SK-N-SH treated with all-trans-retinoic acid at 6 μM for 48 hours (cell line): ENCODE measurements at regions not wholly inside any gene's neighbourhood (a gene's known extent, or its start where the extent isn't known, plus 50 kb on each side); places are given as distances from the start of the nearest gene placed in this dataset.

ENCODE experiments used
- ATAC-seq: fragments of 200-7000 bp; cut with Tn5 transposase; 3 replicates; pipeline ENCODE4 v1.9.1; 2020; ENCODE audit warnings: mild to moderate bottlenecking, moderate library complexity
- ARNTL ChIP-seq: fragments of 450-650 bp; formaldehyde crosslinking; IDR thresholded peaks from 2 replicates; pipeline ENCODE4 v1.5.0; 2020; ENCODE audit warnings: low read depth, mild to moderate bottlenecking, moderate library complexity, borderline replicate concordance
- BACH2 ChIP-seq: fragments of 250-450 bp; sonication (Bioruptor Pico); IDR thresholded peaks from 2 replicates; pipeline ENCODE4 v1.9.0; 2021; ENCODE audit warnings: mild to moderate bottlenecking, borderline replicate concordance
- ESRRG ChIP-seq: fragments of 250-450 bp; sonication (Bioruptor Pico); IDR thresholded peaks from 2 replicates; pipeline ENCODE4 v1.6.1; 2021; ENCODE audit warnings: mild to moderate bottlenecking
- GLIS3 ChIP-seq: fragments of 250-450 bp; sonication (Bioruptor Pico); IDR thresholded peaks from 2 replicates; pipeline ENCODE4 v1.5.0; 2020; ENCODE audit warnings: mild to moderate bottlenecking, moderate library complexity
- ISL1 ChIP-seq: fragments of 250-450 bp; sonication (Bioruptor Pico); IDR thresholded peaks from 2 replicates; pipeline ENCODE4 v2.1.2; 2022; ENCODE audit warnings: mild to moderate bottlenecking, moderate library complexity
- OSR1 ChIP-seq: fragments of 250-450 bp; sonication (Bioruptor Pico); IDR thresholded peaks from 2 replicates; pipeline ENCODE4 v1.8.0; 2022; ENCODE audit warnings: moderate library complexity, mild to moderate bottlenecking, inconsistent platforms
- PPARA ChIP-seq: fragments of 250-450 bp; sonication (Bioruptor Pico); IDR thresholded peaks from 2 replicates; pipeline ENCODE4 v1.5.0; 2020; ENCODE audit warnings: mild to moderate bottlenecking, borderline replicate concordance
- RARB ChIP-seq: fragments of 250-450 bp; sonication (Bioruptor Pico); IDR thresholded peaks from 2 replicates; pipeline ENCODE4 v1.8.0; 2021; ENCODE audit warnings: mild to moderate bottlenecking, moderate library complexity
- SNAI2 ChIP-seq: fragments of 250-450 bp; sonication (Bioruptor Pico); IDR thresholded peaks from 2 replicates; pipeline ENCODE4 v1.5.0; 2020; ENCODE audit warnings: mild to moderate bottlenecking, moderate library complexity
- TCF4 ChIP-seq: fragments of 250-450 bp; sonication (Bioruptor Pico); IDR thresholded peaks from 2 replicates; pipeline ENCODE4 v1.8.0; 2021; ENCODE audit warnings: mild to moderate bottlenecking, moderate library complexity, borderline replicate concordance
- TOX ChIP-seq: fragments of 250-450 bp; sonication (Bioruptor Pico); IDR thresholded peaks from 2 replicates; pipeline ENCODE4 v1.8.0; 2021; ENCODE audit warnings: mild to moderate bottlenecking, moderate library complexity, borderline replicate concordance
- ZC3H10 ChIP-seq: fragments of 250-450 bp; sonication (Bioruptor Pico); IDR thresholded peaks from 2 replicates; pipeline ENCODE4 v1.5.1; 2021; ENCODE audit warnings: mild to moderate bottlenecking, moderate library complexity
- ZFP3 ChIP-seq: fragments of 250-450 bp; sonication (Bioruptor Pico); IDR thresholded peaks from 2 replicates; pipeline ENCODE4 v1.5.0; 2020; ENCODE audit warnings: mild to moderate bottlenecking, moderate library complexity
- ZFP30 ChIP-seq: fragments of 450-650 bp; formaldehyde crosslinking; IDR thresholded peaks from 2 replicates; pipeline ENCODE4 v1.5.0; 2022; ENCODE audit warnings: mild to moderate bottlenecking, moderate library complexity
- ZNF565 ChIP-seq: fragments of 450-650 bp; formaldehyde crosslinking; conservative IDR thresholded peaks from 2 replicates; pipeline ENCODE4 v1.5.0; 2020; ENCODE audit warnings: low read depth, mild to moderate bottlenecking, moderate library complexity
- ZNF70 ChIP-seq: fragments of 450-650 bp; formaldehyde crosslinking; IDR thresholded peaks from 2 replicates; pipeline ENCODE4 v1.5.0; 2020; ENCODE audit warnings: mild to moderate bottlenecking, moderate library complexity
- ZNF8 ChIP-seq: fragments of 450-650 bp; formaldehyde crosslinking; IDR thresholded peaks from 2 replicates; pipeline ENCODE4 v1.5.0; 2020; ENCODE audit warnings: mild to moderate bottlenecking, moderate library complexity
- TF ChIP-seq, protein P1 (sequence below): fragments of 250-450 bp; sonication (Bioruptor Pico); IDR thresholded peaks from 2 replicates; pipeline ENCODE4 v1.5.0; 2020; ENCODE audit warnings: mild to moderate bottlenecking, moderate library complexity
- TF ChIP-seq, protein P2 (sequence below): fragments of 250-450 bp; sonication (Bioruptor Pico); IDR thresholded peaks from 2 replicates; pipeline ENCODE4 v1.8.0; 2021; ENCODE audit warnings: low read depth, mild to moderate bottlenecking, moderate library complexity, borderline replicate concordance
- TF ChIP-seq, protein P3 (sequence below): fragments of 250-450 bp; sonication (Bioruptor Pico); IDR thresholded peaks from 2 replicates; pipeline ENCODE4 v1.5.1; 2021; ENCODE audit warnings: mild to moderate bottlenecking, moderate library complexity
- TF ChIP-seq, protein P4 (sequence below): fragments of 250-450 bp; sonication (Bioruptor Pico); IDR thresholded peaks from 2 replicates; pipeline ENCODE4 v1.8.0; 2020; ENCODE audit warnings: mild to moderate bottlenecking, moderate library complexity, borderline replicate concordance

DNA sequence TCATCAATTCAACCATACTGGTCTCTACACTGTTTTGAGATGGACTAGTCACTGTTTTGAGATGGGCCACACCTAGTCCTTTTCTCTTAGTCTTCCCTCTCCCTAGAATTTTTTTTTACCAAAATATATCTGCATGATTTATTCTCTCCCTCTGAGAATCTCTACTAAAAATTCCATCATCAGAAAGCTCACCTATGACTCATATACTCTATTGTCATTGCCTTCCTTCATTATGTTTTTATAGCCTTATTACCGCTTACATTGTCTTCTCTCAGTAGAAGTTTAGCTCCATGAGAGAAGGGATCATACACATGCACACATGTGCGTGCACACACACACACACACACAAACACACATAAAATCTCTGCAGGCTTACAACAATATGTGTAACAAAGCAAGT, 303.6 kb downstream of the PCDH10 start:
- no peak for TF ChIP-seq ZNF70
- no peak for TF ChIP-seq SNAI2 (CRISPR knock-in tag)
- no peak for TF ChIP-seq TOX (CRISPR knock-in tag)
- TF ChIP-seq BACH2 (CRISPR knock-in tag): no peak
- TF ChIP-seq, protein P1, sequence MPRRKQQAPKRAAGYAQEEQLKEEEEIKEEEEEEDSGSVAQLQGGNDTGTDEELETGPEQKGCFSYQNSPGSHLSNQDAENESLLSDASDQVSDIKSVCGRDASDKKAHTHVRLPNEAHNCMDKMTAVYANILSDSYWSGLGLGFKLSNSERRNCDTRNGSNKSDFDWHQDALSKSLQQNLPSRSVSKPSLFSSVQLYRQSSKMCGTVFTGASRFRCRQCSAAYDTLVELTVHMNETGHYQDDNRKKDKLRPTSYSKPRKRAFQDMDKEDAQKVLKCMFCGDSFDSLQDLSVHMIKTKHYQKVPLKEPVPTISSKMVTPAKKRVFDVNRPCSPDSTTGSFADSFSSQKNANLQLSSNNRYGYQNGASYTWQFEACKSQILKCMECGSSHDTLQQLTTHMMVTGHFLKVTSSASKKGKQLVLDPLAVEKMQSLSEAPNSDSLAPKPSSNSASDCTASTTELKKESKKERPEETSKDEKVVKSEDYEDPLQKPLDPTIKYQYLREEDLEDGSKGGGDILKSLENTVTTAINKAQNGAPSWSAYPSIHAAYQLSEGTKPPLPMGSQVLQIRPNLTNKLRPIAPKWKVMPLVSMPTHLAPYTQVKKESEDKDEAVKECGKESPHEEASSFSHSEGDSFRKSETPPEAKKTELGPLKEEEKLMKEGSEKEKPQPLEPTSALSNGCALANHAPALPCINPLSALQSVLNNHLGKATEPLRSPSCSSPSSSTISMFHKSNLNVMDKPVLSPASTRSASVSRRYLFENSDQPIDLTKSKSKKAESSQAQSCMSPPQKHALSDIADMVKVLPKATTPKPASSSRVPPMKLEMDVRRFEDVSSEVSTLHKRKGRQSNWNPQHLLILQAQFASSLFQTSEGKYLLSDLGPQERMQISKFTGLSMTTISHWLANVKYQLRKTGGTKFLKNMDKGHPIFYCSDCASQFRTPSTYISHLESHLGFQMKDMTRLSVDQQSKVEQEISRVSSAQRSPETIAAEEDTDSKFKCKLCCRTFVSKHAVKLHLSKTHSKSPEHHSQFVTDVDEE (CRISPR knock-in tag): no peak
- no peak for TF ChIP-seq GLIS3 (CRISPR knock-in tag)
- TF ChIP-seq ZNF8 (CRISPR knock-in tag): no peak
- TF ChIP-seq OSR1: no peak
- TF ChIP-seq, protein P2, sequence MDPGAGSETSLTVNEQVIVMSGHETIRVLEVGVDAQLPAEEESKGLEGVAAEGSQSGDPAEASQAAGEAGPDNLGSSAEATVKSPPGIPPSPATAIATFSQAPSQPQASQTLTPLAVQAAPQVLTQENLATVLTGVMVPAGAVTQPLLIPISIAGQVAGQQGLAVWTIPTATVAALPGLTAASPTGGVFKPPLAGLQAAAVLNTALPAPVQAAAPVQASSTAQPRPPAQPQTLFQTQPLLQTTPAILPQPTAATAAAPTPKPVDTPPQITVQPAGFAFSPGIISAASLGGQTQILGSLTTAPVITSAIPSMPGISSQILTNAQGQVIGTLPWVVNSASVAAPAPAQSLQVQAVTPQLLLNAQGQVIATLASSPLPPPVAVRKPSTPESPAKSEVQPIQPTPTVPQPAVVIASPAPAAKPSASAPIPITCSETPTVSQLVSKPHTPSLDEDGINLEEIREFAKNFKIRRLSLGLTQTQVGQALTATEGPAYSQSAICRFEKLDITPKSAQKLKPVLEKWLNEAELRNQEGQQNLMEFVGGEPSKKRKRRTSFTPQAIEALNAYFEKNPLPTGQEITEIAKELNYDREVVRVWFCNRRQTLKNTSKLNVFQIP: no peak
- TF ChIP-seq, protein P3, sequence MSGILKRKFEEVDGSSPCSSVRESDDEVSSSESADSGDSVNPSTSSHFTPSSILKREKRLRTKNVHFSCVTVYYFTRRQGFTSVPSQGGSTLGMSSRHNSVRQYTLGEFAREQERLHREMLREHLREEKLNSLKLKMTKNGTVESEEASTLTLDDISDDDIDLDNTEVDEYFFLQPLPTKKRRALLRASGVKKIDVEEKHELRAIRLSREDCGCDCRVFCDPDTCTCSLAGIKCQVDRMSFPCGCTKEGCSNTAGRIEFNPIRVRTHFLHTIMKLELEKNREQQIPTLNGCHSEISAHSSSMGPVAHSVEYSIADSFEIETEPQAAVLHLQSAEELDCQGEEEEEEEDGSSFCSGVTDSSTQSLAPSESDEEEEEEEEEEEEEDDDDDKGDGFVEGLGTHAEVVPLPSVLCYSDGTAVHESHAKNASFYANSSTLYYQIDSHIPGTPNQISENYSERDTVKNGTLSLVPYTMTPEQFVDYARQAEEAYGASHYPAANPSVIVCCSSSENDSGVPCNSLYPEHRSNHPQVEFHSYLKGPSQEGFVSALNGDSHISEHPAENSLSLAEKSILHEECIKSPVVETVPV: no peak
- TF ChIP-seq ISL1 (CRISPR knock-in tag): no peak
- TF ChIP-seq ZC3H10 (CRISPR knock-in tag): no peak
- no peak for TF ChIP-seq TCF4 (CRISPR knock-in tag)
- no peak for TF ChIP-seq ESRRG
- TF ChIP-seq, protein P4, sequence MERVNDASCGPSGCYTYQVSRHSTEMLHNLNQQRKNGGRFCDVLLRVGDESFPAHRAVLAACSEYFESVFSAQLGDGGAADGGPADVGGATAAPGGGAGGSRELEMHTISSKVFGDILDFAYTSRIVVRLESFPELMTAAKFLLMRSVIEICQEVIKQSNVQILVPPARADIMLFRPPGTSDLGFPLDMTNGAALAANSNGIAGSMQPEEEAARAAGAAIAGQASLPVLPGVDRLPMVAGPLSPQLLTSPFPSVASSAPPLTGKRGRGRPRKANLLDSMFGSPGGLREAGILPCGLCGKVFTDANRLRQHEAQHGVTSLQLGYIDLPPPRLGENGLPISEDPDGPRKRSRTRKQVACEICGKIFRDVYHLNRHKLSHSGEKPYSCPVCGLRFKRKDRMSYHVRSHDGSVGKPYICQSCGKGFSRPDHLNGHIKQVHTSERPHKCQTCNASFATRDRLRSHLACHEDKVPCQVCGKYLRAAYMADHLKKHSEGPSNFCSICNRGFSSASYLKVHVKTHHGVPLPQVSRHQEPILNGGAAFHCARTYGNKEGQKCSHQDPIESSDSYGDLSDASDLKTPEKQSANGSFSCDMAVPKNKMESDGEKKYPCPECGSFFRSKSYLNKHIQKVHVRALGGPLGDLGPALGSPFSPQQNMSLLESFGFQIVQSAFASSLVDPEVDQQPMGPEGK (CRISPR knock-in tag): no peak
- TF ChIP-seq ARNTL (CRISPR knock-in tag): no peak
- ATAC-seq: no peak

DNA sequence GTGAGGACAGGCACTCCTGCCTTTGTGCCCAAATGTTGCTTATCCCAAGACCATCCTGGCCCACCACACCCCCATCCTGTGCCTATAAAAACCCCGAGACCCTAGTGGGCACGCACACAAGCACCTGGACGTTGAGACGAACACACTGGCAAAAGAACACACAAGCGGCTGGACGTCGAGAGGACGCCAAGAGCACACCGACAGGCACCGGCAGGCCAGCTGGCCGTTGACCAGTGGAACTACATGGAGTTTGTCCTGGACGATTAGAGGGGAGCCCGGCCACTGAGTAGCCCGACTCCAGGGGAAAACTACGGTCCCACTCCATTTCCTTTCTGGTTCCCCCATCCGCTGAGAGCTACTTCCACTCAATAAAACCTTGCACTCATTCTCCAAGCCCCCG, 301.7 kb downstream of the PCDH10 start:
- ATAC-seq: no peak
- TF ChIP-seq ZNF565 (CRISPR knock-in tag) (no peak), PPARA (CRISPR knock-in tag) (no peak), ZNF8 (CRISPR knock-in tag) (no peak), BACH2 (CRISPR knock-in tag) (no peak), TOX (CRISPR knock-in tag) (no peak), ZC3H10 (CRISPR knock-in tag) (no peak), OSR1 (no peak)

DNA sequence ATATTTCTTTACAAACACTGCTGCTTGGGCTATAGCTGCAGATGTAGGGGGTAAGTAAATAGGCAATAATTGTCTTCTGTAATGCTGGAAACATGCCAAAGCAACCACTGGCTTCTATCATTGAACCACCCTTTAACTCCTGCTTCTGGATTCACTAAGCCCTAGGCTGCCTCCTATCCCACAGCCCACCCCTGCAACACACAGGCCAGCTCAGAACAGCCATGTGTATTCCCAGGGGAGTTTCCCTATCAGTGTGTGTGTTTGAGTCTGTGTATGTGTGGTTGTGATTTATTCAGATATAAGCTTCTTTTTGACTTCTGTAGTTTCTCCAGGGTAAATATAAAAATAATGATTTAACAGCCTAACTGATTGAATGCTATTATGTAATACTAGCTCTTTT, 291.3 kb downstream of the PCDH10 start:
- TF ChIP-seq ZC3H10 (CRISPR knock-in tag): no peak
- no peak for TF ChIP-seq ZFP3 (CRISPR knock-in tag)
- no peak for TF ChIP-seq BACH2 (CRISPR knock-in tag)
- no peak for TF ChIP-seq ISL1 (CRISPR knock-in tag)
- TF ChIP-seq SNAI2 (CRISPR knock-in tag): no peak
- no peak for TF ChIP-seq OSR1
- TF ChIP-seq ZNF8 (CRISPR knock-in tag): no peak
- ATAC-seq: no peak

DNA sequence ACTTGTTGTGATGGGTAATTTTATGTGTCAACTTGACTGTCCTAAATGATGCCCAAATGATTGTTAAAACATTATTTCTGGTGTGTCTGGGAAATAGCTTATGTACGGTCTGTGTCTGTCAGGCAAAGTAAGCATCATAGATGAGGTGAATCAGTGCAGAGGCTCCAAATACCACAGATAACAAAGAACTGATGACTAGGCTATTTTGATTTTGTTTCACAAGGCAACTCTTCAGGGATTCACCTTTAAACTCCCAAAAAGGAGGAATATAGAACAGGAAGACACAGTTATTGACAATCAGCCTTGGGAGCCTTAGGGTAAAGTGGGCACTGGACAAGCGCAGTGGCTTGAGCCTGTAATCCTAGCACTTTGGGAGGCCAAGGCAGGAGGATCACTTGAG, 290.7 kb downstream of the PCDH10 start:
- ATAC-seq: no peak
- TF ChIP-seq GLIS3 (CRISPR knock-in tag) (no peak), OSR1 (no peak), RARB (CRISPR knock-in tag) (no peak), ZNF8 (CRISPR knock-in tag) (no peak), ZFP30 (CRISPR knock-in tag) (no peak), ZFP3 (CRISPR knock-in tag) (no peak), ZC3H10 (CRISPR knock-in tag) (no peak), BACH2 (CRISPR knock-in tag) (no peak), TOX (CRISPR knock-in tag) (no peak), ZNF565 (CRISPR knock-in tag) (no peak)
- TF ChIP-seq, protein P1 (CRISPR knock-in tag): no peak
- TF ChIP-seq, protein P4 (CRISPR knock-in tag): no peak
- TF ChIP-seq, protein P3: no peak
